ENCODE measurements at regions not wholly inside any gene's neighbourhood (a gene's known extent, or its start where the extent isn't known, plus 50 kb on each side); places are given as distances from the start of the nearest gene placed in this dataset.
A peak's percentile ranks its signal among the peaks of the same experiment; 100 is the strongest.

GRCh38 chr2:144115739-144116291 lies 404.1 kb downstream of the ZEB2 start:
- in situ Hi-C loops (cut with MboI) (no loop called here), intact Hi-C loops (cut with micrococcal nuclease) (no loop called here)
- POLR2A ChIA-PET: no interaction called here
- H3K9ac ChIP-seq (ENCODE audit: insufficient read depth in 1 of 2, low read depth in 2 of 2, low read length in 2 of 2): no peak overlapping the region
- CTCF ChIA-PET (ENCODE audit: low intra/inter-chr PET ratio): no interaction called here
- H3K4me2 ChIP-seq (ENCODE audit: insufficient read depth, low read length): no peak overlapping the region
- no peaks in the 10 kb centered on the region for H4K20me1 ChIP-seq (replicated peaks; ENCODE audit: control insufficient read depth, insufficient read depth, low read length)
- BruUV-seq (replicated peaks): no TSS peak
- no peak overlapping the region for H3K4me3 ChIP-seq
- ATAC-seq: no peak
- no peaks in the 10 kb centered on the region for H3K79me2 ChIP-seq (ENCODE audit: control insufficient read depth, insufficient read depth, low read length)
- H3K9me1 ChIP-seq (ENCODE audit: control insufficient read depth, insufficient read depth, low read length): no peaks in the 10 kb centered on the region
- no peaks in the 10 kb centered on the region for H3K27me3 ChIP-seq (ENCODE audit: control insufficient read depth in 2 of 2, insufficient read depth in 2 of 2, low read length in 2 of 2)
- no peaks in the 10 kb centered on the region for H3K36me3 ChIP-seq (ENCODE audit: control insufficient read depth, insufficient read depth, low read length)
- no peaks in the 10 kb centered on the region for H3K9me3 ChIP-seq (replicated peaks; ENCODE audit: control insufficient read depth, insufficient read depth, low read depth, low read length)
- DNase-seq (ENCODE audit: extremely low read depth in 1 of 4, low spot score in 3 of 4): no peak
- 31% methylated on average over 1 of the region's 1 CpG for WGBS (ENCODE audit: insufficient coverage, low coverage, missing lambda C conversion rate)
- no peak overlapping the region for H3K27ac ChIP-seq (ENCODE audit: extremely low read depth, low read depth, low read length)
- FAIRE-seq: no peak
- H2AFZ ChIP-seq (ENCODE audit: low read depth, low read length): no peak overlapping the region
- H3K4me1 ChIP-seq (replicated peaks in 1 of 2; ENCODE audit: control insufficient read depth in 2 of 2, insufficient read depth in 2 of 2, low read length in 2 of 2): peaks cover 0 to 6% of the 10 kb centered on the region in 2 experiments; a peak in 1 of 5 replicates
- TF ChIP-seq, protein P1, sequence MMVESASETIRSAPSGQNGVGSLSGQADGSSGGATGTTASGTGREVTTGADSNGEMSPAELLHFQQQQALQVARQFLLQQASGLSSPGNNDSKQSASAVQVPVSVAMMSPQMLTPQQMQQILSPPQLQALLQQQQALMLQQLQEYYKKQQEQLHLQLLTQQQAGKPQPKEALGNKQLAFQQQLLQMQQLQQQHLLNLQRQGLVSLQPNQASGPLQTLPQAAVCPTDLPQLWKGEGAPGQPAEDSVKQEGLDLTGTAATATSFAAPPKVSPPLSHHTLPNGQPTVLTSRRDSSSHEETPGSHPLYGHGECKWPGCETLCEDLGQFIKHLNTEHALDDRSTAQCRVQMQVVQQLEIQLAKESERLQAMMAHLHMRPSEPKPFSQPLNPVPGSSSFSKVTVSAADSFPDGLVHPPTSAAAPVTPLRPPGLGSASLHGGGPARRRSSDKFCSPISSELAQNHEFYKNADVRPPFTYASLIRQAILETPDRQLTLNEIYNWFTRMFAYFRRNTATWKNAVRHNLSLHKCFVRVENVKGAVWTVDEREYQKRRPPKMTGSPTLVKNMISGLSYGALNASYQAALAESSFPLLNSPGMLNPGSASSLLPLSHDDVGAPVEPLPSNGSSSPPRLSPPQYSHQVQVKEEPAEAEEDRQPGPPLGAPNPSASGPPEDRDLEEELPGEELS (CRISPR knock-in tag; IDR thresholded peaks at IDR 0.05; ENCODE audit: borderline replicate concordance): no peak
- TF ChIP-seq ZNF316 (IDR thresholded peaks at IDR 0.05) (peak; percentile 78), MAFG (tag; conservative IDR thresholded peaks at IDR 0.05) (peak; percentile 39; the same call in 1 of the 2 replicates), TARDBP (IDR thresholded peaks at IDR 0.05) (no peak), ZBTB12 (CRISPR knock-in tag; IDR thresholded peaks at IDR 0.05) (no peak), ESRRA (IDR thresholded peaks at IDR 0.05; ENCODE audit: borderline replicate concordance, low read depth) (no peak), HNRNPUL1 (IDR thresholded peaks at IDR 0.05; ENCODE audit: low read length) (no peak), CTCFL (IDR thresholded peaks at IDR 0.05; ENCODE audit: borderline replicate concordance, insufficient read depth, low read depth, low read length, poor library complexity, severe bottlenecking) (no peak), NFIC (IDR thresholded peaks at IDR 0.05) (no peak), ZNF707 (CRISPR knock-in tag; conservative IDR thresholded peaks at IDR 0.05) (no peak), MAFF (IDR thresholded peaks at IDR 0.05; ENCODE audit: low read length) (peak; percentile 52), POLR2A (conservative IDR thresholded peaks at IDR 0.05) (no peak), DDX20 (tag; IDR thresholded peaks at IDR 0.05; ENCODE audit: low read depth) (no peak), KAT7 (CRISPR knock-in tag; IDR thresholded peaks at IDR 0.05; ENCODE audit: borderline replicate concordance) (no peak), PHF8 (IDR thresholded peaks at IDR 0.05; ENCODE audit: borderline replicate concordance, low read length) (no peak), MTA1 (IDR thresholded peaks at IDR 0.05; ENCODE audit: borderline replicate concordance) (no peak), C11orf30 (IDR thresholded peaks at IDR 0.05; ENCODE audit: low read depth) (peak; percentile 60), CAMTA2 (CRISPR knock-in tag; conservative IDR thresholded peaks at IDR 0.05) (no peak), CBX8 (IDR thresholded peaks at IDR 0.05; ENCODE audit: borderline replicate concordance, extremely low read depth, low read depth, low read length, poor library complexity, severe bottlenecking) (no peak), MAFK (IDR thresholded peaks at IDR 0.05; ENCODE audit: low read length) (peak; percentile 54; the same call in 1 of the 2 replicates)
